IMR-90 (cell line): ENCODE measurements at regions not wholly inside any gene's neighbourhood (a gene's known extent, or its start where the extent isn't known, plus 50 kb on each side); places are given as distances from the start of the nearest gene placed in this dataset.

Source experiments
- ATAC-seq: fragments of 200-7000 bp; cut with Tn5 transposase; 2 replicates; pipeline ENCODE4 v1.9.1; 2020; ENCODE audit warnings: low read depth, mild to moderate bottlenecking, moderate library complexity
- BruUV-seq: library from RNA; stranded (reverse); fragments of 400-500 nt; replicated peaks from 2 replicates; lab custom pipeline; 2021; lab: Mats Ljungman, UMichigan
- CTCF ChIA-PET: fragments of 300-600 bp; formaldehyde crosslinking; extraction: SDS; loops from one replicate; lab custom pipeline; 2021; ENCODE audit warnings: antibody characterized with exemption; lab: Yijun Ruan, JAX
- POLR2A ChIA-PET: fragments of 300-600 bp; sonication (Branson Sonifier 250); formaldehyde crosslinking; loops from one replicate; lab custom pipeline; 2022; ENCODE audit warnings: antibody characterized with exemption; ENCODE audit not compliant: unreplicated experiment; lab: Charles Lee
- DNase-seq: peaks from one replicate; pipeline ENCODE4 v3.0.0; 2013
- H2AFZ ChIP-seq: replicated peaks from 2 replicates; pipeline ENCODE3; 2013; ENCODE audit warnings: low read length, mild to moderate bottlenecking; ENCODE audit not compliant: poor library complexity
- H2AK5ac ChIP-seq: 2 replicates; pipeline ENCODE4 v1.6.1; 2013; ENCODE audit warnings: low read depth, low read length, inconsistent platforms
- H2AK9ac ChIP-seq: replicated peaks from 2 replicates; pipeline ENCODE3; 2013; ENCODE audit warnings: mild to moderate bottlenecking, low read depth, low read length, moderate library complexity; ENCODE audit not compliant: poor library complexity
- H2BK120ac ChIP-seq: 2 replicates; pipeline ENCODE4 v1.6.1; 2013; ENCODE audit warnings: low read depth, low read length, inconsistent platforms
- H2BK15ac ChIP-seq: 3 replicates; pipeline ENCODE4 v1.6.1; 2013; ENCODE audit warnings: low read depth, low read length, inconsistent platforms
- H2BK20ac ChIP-seq: 2 replicates; pipeline ENCODE4 v1.6.1; 2013; ENCODE audit warnings: low read depth, mild to moderate bottlenecking, inconsistent platforms, low read length, moderate library complexity
- H2BK5ac ChIP-seq: 2 replicates; pipeline ENCODE4 v1.6.1; 2013; ENCODE audit warnings: mild to moderate bottlenecking, low read depth, low read length, inconsistent platforms; ENCODE audit not compliant: poor library complexity, severe bottlenecking
- H3K14ac ChIP-seq: replicated peaks from 2 replicates; pipeline ENCODE4 v1.6.1; 2013; ENCODE audit warnings: low read depth, low read length, inconsistent platforms
- H3K18ac ChIP-seq: 2 replicates; pipeline ENCODE4 v1.6.1; 2013; ENCODE audit warnings: low read depth, low read length, control low read depth
- H3K23ac ChIP-seq: 2 replicates; pipeline ENCODE4 v1.6.1; 2013; ENCODE audit warnings: low read depth, low read length, inconsistent platforms
- H3K27ac ChIP-seq: 2 replicates; pipeline ENCODE4 v1.5.1; 2013; ENCODE audit warnings: mild to moderate bottlenecking, control low read depth, low read length; ENCODE audit not compliant: insufficient read depth
- H3K27me3 ChIP-seq: 2 replicates; pipeline ENCODE4 v1.6.1; 2013; ENCODE audit warnings: low read length; ENCODE audit not compliant: control insufficient read depth, insufficient read depth
- H3K36me3 ChIP-seq: 2 replicates; pipeline ENCODE4 v1.6.1; 2013; ENCODE audit warnings: low read length, mixed read lengths; ENCODE audit not compliant: control insufficient read depth, insufficient read depth
- H3K4ac ChIP-seq: 2 replicates; pipeline ENCODE4 v1.6.1; 2013; ENCODE audit warnings: low read depth, low read length, inconsistent platforms
- H3K4me1 ChIP-seq: 2 replicates; pipeline ENCODE4 v1.6.1; 2013; ENCODE audit warnings: low read length, mixed read lengths; ENCODE audit not compliant: control insufficient read depth, insufficient read depth
- H3K4me2 ChIP-seq: 2 replicates; pipeline ENCODE4 v1.6.1; 2013; ENCODE audit warnings: low read depth, mild to moderate bottlenecking, control low read depth, low read length, moderate library complexity
- H3K4me3 ChIP-seq: 2 replicates; pipeline ENCODE4 v1.5.1; 2013; ENCODE audit warnings: low read depth, mild to moderate bottlenecking, control low read depth, low read length, moderate library complexity; ENCODE audit not compliant: insufficient read depth
- H3K56ac ChIP-seq: 2 replicates; pipeline ENCODE4 v1.6.1; 2013; ENCODE audit warnings: low read length, inconsistent platforms; ENCODE audit not compliant: insufficient read depth; ENCODE audit errors: extremely low read depth
- H3K79me1 ChIP-seq, 2 experiments: 2 replicates each; pipeline ENCODE4 v1.6.1; 2013; ENCODE audit warnings: low read length in 2 of 2, inconsistent platforms in 1 of 2, low read depth in 1 of 2
- H3K9ac ChIP-seq: 2 replicates; pipeline ENCODE4 v1.6.1; 2013; ENCODE audit warnings: low read depth, low read length, control low read depth
- H3K9me1 ChIP-seq: 2 replicates; pipeline ENCODE4 v1.6.1; 2013; ENCODE audit warnings: low read length, inconsistent platforms; ENCODE audit not compliant: insufficient read depth
- H3K9me3 ChIP-seq: 2 replicates; pipeline ENCODE4 v1.6.1; 2013; ENCODE audit warnings: low read length; ENCODE audit not compliant: control insufficient read depth, insufficient read depth
- H4K20me1 ChIP-seq: 2 replicates; pipeline ENCODE4 v1.6.1; 2013; ENCODE audit warnings: low read length, inconsistent platforms; ENCODE audit not compliant: insufficient read depth
- H4K5ac ChIP-seq: 2 replicates; pipeline ENCODE4 v1.6.1; 2013; ENCODE audit warnings: mild to moderate bottlenecking, low read depth, low read length, control low read depth
- H4K8ac ChIP-seq, 2 experiments: 2 replicates each; pipeline ENCODE4 v1.6.1; 2013; ENCODE audit warnings: low read depth in 2 of 2, low read length in 2 of 2, control low read depth in 1 of 2, inconsistent platforms in 1 of 2
- H4K91ac ChIP-seq: 2 replicates; pipeline ENCODE4 v1.6.1; 2013; ENCODE audit warnings: low read depth, low read length, inconsistent platforms; ENCODE audit not compliant: insufficient read depth
- BHLHE40 ChIP-seq: fragments of 150-350 bp; IDR thresholded peaks from 2 replicates; pipeline ENCODE4 v1.6.1; 2016; ENCODE audit warnings: mild to moderate bottlenecking, low read depth, low read length
- CEBPB ChIP-seq: IDR thresholded peaks from 2 replicates; pipeline ENCODE4 v1.6.1; 2012; ENCODE audit warnings: low read depth, low read length, improper control_type of control experiment
- CHD1 ChIP-seq: IDR thresholded peaks from 2 replicates; pipeline ENCODE4 v1.6.1; 2012; ENCODE audit warnings: low read depth, low read length, improper control_type of control experiment
- CTCF ChIP-seq: conservative IDR thresholded peaks from 2 replicates; pipeline ENCODE4 v1.5.1; 2012; ENCODE audit warnings: mild to moderate bottlenecking, low read depth, low read length, improper control_type of control experiment
- ELK1 ChIP-seq: fragments of 150-350 bp; IDR thresholded peaks from 2 replicates; pipeline ENCODE4 v1.6.1; 2016; ENCODE audit warnings: low read depth, mild to moderate bottlenecking, low read length, moderate library complexity, borderline replicate concordance
- FOS ChIP-seq: fragments of 150-350 bp; IDR thresholded peaks from 2 replicates; pipeline ENCODE4 v1.6.1; 2016; ENCODE audit warnings: low read depth, low read length
- MAFK ChIP-seq: IDR thresholded peaks from 2 replicates; pipeline ENCODE4 v1.6.1; 2012; ENCODE audit warnings: low read depth, low read length, improper control_type of control experiment
- MAZ ChIP-seq: IDR thresholded peaks from 2 replicates; pipeline ENCODE4 v1.6.1; 2012; ENCODE audit warnings: low read depth, mild to moderate bottlenecking, low read length, improper control_type of control experiment, moderate library complexity, borderline replicate concordance
- MXI1 ChIP-seq: IDR thresholded peaks from 2 replicates; pipeline ENCODE4 v1.6.1; 2012; ENCODE audit warnings: low read depth, mild to moderate bottlenecking, low read length, moderate library complexity, borderline replicate concordance
- NFE2L2 ChIP-seq: fragments of 150-350 bp; IDR thresholded peaks from 2 replicates; pipeline ENCODE4 v1.6.1; 2016; ENCODE audit warnings: low read depth, mild to moderate bottlenecking, low read length
- POLR2A ChIP-seq: IDR thresholded peaks from 2 replicates; pipeline ENCODE4 v1.6.1; 2012; ENCODE audit warnings: mild to moderate bottlenecking, low read depth, low read length
- RAD21 ChIP-seq: IDR thresholded peaks from 2 replicates; pipeline ENCODE4 v1.6.1; 2012; ENCODE audit warnings: low read length, improper control_type of control experiment
- RCOR1 ChIP-seq: IDR thresholded peaks from 2 replicates; pipeline ENCODE4 v1.6.1; 2012; ENCODE audit warnings: mild to moderate bottlenecking, low read length, improper control_type of control experiment; ENCODE audit not compliant: insufficient replicate concordance
- RFX5 ChIP-seq: IDR thresholded peaks from 2 replicates; pipeline ENCODE4 v1.8.0; 2012; ENCODE audit warnings: low read depth, mild to moderate bottlenecking, low read length, moderate library complexity
- SMC3 ChIP-seq: fragments of 150-350 bp; IDR thresholded peaks from 2 replicates; pipeline ENCODE4 v1.6.1; 2016; ENCODE audit warnings: low read depth, mild to moderate bottlenecking, antibody characterized with exemption, low read length, moderate library complexity
- USF2 ChIP-seq: fragments of 150-350 bp; IDR thresholded peaks from 2 replicates; pipeline ENCODE4 v1.6.1; 2017; ENCODE audit warnings: mild to moderate bottlenecking, antibody characterized with exemption, low read length, low read depth
- WGBS, 2 experiments: methylation state at CpG; one replicate each; pipeline versions ENCODE4 v1.1.5 to v1.1.7; 2013; ENCODE audit warnings: missing lambda C conversion rate in 2 of 2; ENCODE audit not compliant: insufficient read length in 1 of 2; ENCODE audit errors: extremely low coverage in 2 of 2; 5-methylcytosine and 5-hydroxymethylcytosine counted together
- dilution Hi-C: fragments of 300-500 bp; cut with HindIII; formaldehyde crosslinking; loops from one replicate; pipeline ENCODE4 v1.14.3; 2018; ENCODE audit warnings: low sequenced_read_pairs; ENCODE audit not compliant: unreplicated experiment
- in situ Hi-C: fragments of 300-500 bp; cut with MboI; formaldehyde crosslinking; loops from 3 replicates; pipeline ENCODE4 v1.14.3; 2019; ENCODE audit warnings: low sequenced_read_pairs, inconsistent platforms, mixed read lengths
- intact Hi-C: fragments of 100-400 bp; cut with micrococcal nuclease; formaldehyde crosslinking; loops from 2 replicates; pipeline ENCODE4 v1.10.0; 2022

DNA sequence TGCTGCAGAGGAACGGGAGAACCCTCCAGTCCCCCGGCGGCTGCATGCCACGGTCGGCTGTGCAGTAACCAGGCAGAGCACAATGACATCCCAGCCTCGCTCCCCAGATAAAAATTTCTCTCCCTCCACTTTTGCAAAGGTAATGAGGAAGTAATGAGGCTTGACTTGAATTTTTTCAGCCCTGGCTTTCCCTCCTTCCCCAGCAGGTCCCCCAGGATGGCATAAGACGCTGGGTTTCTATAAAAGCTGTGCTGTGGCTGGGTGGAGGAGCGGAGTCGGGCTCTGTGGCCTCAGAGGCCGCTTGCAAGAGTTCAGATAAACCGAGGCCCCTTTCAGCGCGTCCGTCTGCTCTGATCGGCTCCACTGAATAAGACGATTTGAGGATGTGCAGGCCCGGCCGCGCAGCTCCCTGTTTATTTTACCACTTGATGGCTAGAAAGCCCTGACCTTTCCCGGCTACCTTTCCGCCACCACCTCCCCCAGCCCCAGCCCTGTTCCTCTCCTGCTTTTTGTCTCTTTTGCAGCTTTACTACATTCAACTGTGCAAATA, 351.9 kb upstream of the IRX2 start:
- H3K4ac ChIP-seq: no peak overlapping the region
- CTCF ChIA-PET: no interaction called here
- no TSS peak for BruUV-seq

More for the DNA sequence above, 351.9 kb upstream of the IRX2 start:
- no peaks in the 10 kb centered on the region for H3K36me3 ChIP-seq
- no peak overlapping the region for H3K27ac ChIP-seq
- DNase-seq (no peak), ATAC-seq (no peak)
- no peak overlapping the region for H3K9ac ChIP-seq
- H3K56ac ChIP-seq: no peak overlapping the region
- intact Hi-C loops: no loop called here
- H3K9me1 ChIP-seq: no peaks in the 10 kb centered on the region
- no peak overlapping the region for H4K5ac ChIP-seq
- dilution Hi-C loops: no loop called here
- POLR2A ChIA-PET: no interaction called here
- H3K9me3 ChIP-seq: peaks cover 28% of the 10 kb centered on the region
- no peak overlapping the region for H2BK15ac ChIP-seq
- in situ Hi-C loops: no loop called here
- H3K4me3 ChIP-seq: no peak overlapping the region
- no peak overlapping the region for H3K23ac ChIP-seq
- no peak overlapping the region for H3K14ac ChIP-seq
- no peaks in the 10 kb centered on the region for H4K20me1 ChIP-seq
- H2AFZ ChIP-seq: no peak overlapping the region
- H2BK5ac ChIP-seq: no peak overlapping the region
- 7% methylated on average over 6 of the region's 21 CpGs; no CpG with 5 or more reads in 1 of the 2 experiments for WGBS, 2 experiments
- no peak overlapping the region for H2AK9ac ChIP-seq
- H2BK120ac ChIP-seq: no peak overlapping the region
- no peak overlapping the region for H3K18ac ChIP-seq
- H4K8ac ChIP-seq: no peak overlapping the region
- H4K91ac ChIP-seq: no peak overlapping the region
- no peaks in the 10 kb centered on the region for H3K4me1 ChIP-seq
- H3K4me2 ChIP-seq: no peak overlapping the region
- no peak for TF ChIP-seq POLR2A
- TF ChIP-seq MXI1: no peak
- no peak for TF ChIP-seq RCOR1
- TF ChIP-seq NFE2L2: no peak
- TF ChIP-seq MAZ: no peak
- TF ChIP-seq ELK1: no peak
- no peak for TF ChIP-seq USF2
- TF ChIP-seq CTCF: no peak
- no peak for TF ChIP-seq RAD21
- no peak for TF ChIP-seq BHLHE40
- no peak for TF ChIP-seq MAFK
- TF ChIP-seq CHD1: no peak
- no peak for TF ChIP-seq RFX5
- no peak for TF ChIP-seq FOS
- TF ChIP-seq CEBPB: no peak
- TF ChIP-seq SMC3: no peak
- H2AK5ac ChIP-seq: no peak overlapping the region
- H3K79me1 ChIP-seq: no peaks in the 10 kb centered on the region
- no peak overlapping the region for H2BK20ac ChIP-seq
- no peaks in the 10 kb centered on the region for H3K27me3 ChIP-seq
